ENCODE measurements at regions not wholly inside any gene's neighbourhood (a gene's known extent, or its start where the extent isn't known, plus 50 kb on each side); places are given as distances from the start of the nearest gene placed in this dataset.
A peak's percentile ranks its signal among the peaks of the same experiment; 100 is the strongest.
"Not testable (repeated sequence)": the region's sequence is repeated elsewhere in the genome, so short reads cannot be mapped to it uniquely, and the experiment has no call there.

DNA sequence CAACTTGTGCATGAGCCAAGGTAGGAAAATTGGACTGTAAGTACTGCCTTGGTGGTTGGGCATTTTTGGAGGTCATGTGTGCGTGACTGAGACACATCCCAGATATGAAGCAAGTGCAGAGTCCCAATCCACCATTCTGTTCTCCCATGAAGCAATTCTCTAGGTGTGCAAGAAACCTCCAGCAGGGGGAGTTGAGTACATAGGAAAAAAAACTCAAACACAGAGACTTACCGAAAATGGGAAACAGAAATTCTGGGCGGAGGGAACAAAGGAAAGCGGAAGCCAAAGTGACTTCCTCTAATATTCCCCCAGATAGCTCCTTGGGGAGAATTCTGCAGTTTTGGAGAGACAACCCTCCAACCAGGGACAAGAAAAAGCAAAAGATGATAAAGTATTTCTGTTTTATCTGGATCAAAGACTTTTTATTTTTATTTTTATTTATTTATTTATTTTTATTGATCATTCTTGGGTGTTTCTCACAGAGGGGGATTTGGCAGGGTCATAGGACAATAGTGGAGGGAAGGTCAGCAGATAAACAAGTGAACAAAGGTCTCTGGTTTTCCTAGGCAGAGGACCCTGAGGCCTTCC is 76.9 kb downstream of the APOBEC1 start:
- TF ChIP-seq, protein P1, sequence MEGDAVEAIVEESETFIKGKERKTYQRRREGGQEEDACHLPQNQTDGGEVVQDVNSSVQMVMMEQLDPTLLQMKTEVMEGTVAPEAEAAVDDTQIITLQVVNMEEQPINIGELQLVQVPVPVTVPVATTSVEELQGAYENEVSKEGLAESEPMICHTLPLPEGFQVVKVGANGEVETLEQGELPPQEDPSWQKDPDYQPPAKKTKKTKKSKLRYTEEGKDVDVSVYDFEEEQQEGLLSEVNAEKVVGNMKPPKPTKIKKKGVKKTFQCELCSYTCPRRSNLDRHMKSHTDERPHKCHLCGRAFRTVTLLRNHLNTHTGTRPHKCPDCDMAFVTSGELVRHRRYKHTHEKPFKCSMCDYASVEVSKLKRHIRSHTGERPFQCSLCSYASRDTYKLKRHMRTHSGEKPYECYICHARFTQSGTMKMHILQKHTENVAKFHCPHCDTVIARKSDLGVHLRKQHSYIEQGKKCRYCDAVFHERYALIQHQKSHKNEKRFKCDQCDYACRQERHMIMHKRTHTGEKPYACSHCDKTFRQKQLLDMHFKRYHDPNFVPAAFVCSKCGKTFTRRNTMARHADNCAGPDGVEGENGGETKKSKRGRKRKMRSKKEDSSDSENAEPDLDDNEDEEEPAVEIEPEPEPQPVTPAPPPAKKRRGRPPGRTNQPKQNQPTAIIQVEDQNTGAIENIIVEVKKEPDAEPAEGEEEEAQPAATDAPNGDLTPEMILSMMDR (IDR thresholded peaks at IDR 0.05; ENCODE audit: low read length) = peak; percentile 78
- TF ChIP-seq EZH2 (optimal IDR thresholded peaks at IDR 0.05; ENCODE audit: low read depth, low read length); EZH2phosphoT487 (IDR thresholded peaks at IDR 0.05; ENCODE audit: low read length): not testable (repeated sequence)
